Mesenchymal stem cell (in vitro differentiated cells and primary cell): ENCODE measurements at regions not wholly inside any gene's neighbourhood (a gene's known extent, or its start where the extent isn't known, plus 50 kb on each side); places are given as distances from the start of the nearest gene placed in this dataset.

ENCODE experiments used
- DNase-seq: peaks from one replicate; pipeline ENCODE4 v3.0.0-alpha.2; 2013
- H2AFZ ChIP-seq: one replicate; pipeline ENCODE4 v1.6.1; 2013; ENCODE audit warnings: low read depth, mild to moderate bottlenecking, control low read depth, inconsistent platforms, low read length, moderate library complexity
- H2AK5ac ChIP-seq: 2 replicates; pipeline ENCODE4 v1.6.1; 2013; ENCODE audit warnings: low read length, moderate library complexity, mild to moderate bottlenecking, inconsistent platforms; ENCODE audit not compliant: severe bottlenecking
- H2BK120ac ChIP-seq: one replicate; pipeline ENCODE4 v1.6.1; 2013; ENCODE audit warnings: low read depth, mild to moderate bottlenecking, inconsistent platforms, low read length, moderate library complexity
- H2BK12ac ChIP-seq, 2 experiments: one replicate each; pipeline ENCODE4 v1.6.1; 2013; ENCODE audit warnings: inconsistent platforms in 2 of 2, low read length in 2 of 2, mild to moderate bottlenecking in 2 of 2, moderate library complexity in 2 of 2, control low read depth in 1 of 2
- H2BK15ac ChIP-seq: one replicate; pipeline ENCODE4 v1.6.1; 2013; ENCODE audit warnings: mild to moderate bottlenecking, low read depth, inconsistent platforms; ENCODE audit not compliant: poor library complexity, severe bottlenecking
- H2BK5ac ChIP-seq: 2 replicates; pipeline ENCODE4 v1.6.1; 2013; ENCODE audit warnings: low read depth, mild to moderate bottlenecking, low read length, control low read depth, inconsistent platforms; ENCODE audit not compliant: poor library complexity, severe bottlenecking
- H3K14ac ChIP-seq, 2 experiments: one replicate each; pipeline ENCODE4 v1.6.1; 2013; ENCODE audit warnings: inconsistent platforms in 2 of 2, low read length in 2 of 2, control low read depth in 1 of 2, mild to moderate bottlenecking in 1 of 2, moderate library complexity in 1 of 2
- H3K18ac ChIP-seq, 2 experiments: one replicate each; pipeline ENCODE4 v1.6.1; 2013; ENCODE audit warnings: inconsistent platforms in 2 of 2, low read length in 2 of 2, control low read depth in 1 of 2, low read depth in 1 of 2, mild to moderate bottlenecking in 1 of 2
- H3K23ac ChIP-seq, 2 experiments: one replicate each; pipeline ENCODE4 v1.6.1; 2013; ENCODE audit warnings: inconsistent platforms in 2 of 2, low read length in 2 of 2, mild to moderate bottlenecking in 2 of 2, moderate library complexity in 2 of 2, control low read depth in 1 of 2
- H3K27ac ChIP-seq: 2 replicates; pipeline ENCODE4 v1.5.1; 2013; ENCODE audit warnings: mild to moderate bottlenecking, moderate library complexity, low read length, control low read depth, inconsistent platforms; ENCODE audit not compliant: poor library complexity, severe bottlenecking
- H3K27me3 ChIP-seq, 2 experiments: 2 replicates each; pipeline versions ENCODE4 v1.6.1 to v1.7.0; 2013; ENCODE audit warnings: low read length in 2 of 2, mild to moderate bottlenecking in 2 of 2, moderate library complexity in 2 of 2, control low read depth in 1 of 2, inconsistent platforms in 1 of 2; ENCODE audit not compliant: control insufficient read depth in 1 of 2, insufficient read depth in 1 of 2
- H3K36me3 ChIP-seq, 2 experiments: 2 replicates each; pipeline versions ENCODE4 v1.6.1 to v1.7.0; 2013; ENCODE audit warnings: low read length in 2 of 2, control low read depth in 1 of 2, inconsistent platforms in 1 of 2, low read depth in 1 of 2, mild to moderate bottlenecking in 1 of 2; ENCODE audit not compliant: insufficient read depth in 2 of 2, control insufficient read depth in 1 of 2
- H3K4ac ChIP-seq, 2 experiments: one replicate each; pipeline ENCODE4 v1.6.1; 2013; ENCODE audit warnings: inconsistent platforms in 2 of 2, low read length in 2 of 2, mild to moderate bottlenecking in 2 of 2, moderate library complexity in 2 of 2, control low read depth in 1 of 2, low read depth in 1 of 2
- H3K4me1 ChIP-seq: 2 replicates; pipeline ENCODE4 v1.6.1; 2013; ENCODE audit warnings: low read depth, low read length, control low read depth; ENCODE audit not compliant: control insufficient read depth, insufficient read depth
- H3K4me2 ChIP-seq: 2 replicates; pipeline ENCODE4 v1.6.1; 2013; ENCODE audit warnings: low read length, mild to moderate bottlenecking, inconsistent platforms; ENCODE audit not compliant: poor library complexity, severe bottlenecking
- H3K4me3 ChIP-seq, 2 experiments: 2 replicates each; pipeline versions ENCODE4 v1.5.1 to v1.7.0; 2013; ENCODE audit warnings: low read length in 2 of 2, mild to moderate bottlenecking in 2 of 2, control low read depth in 1 of 2, low read depth in 1 of 2; ENCODE audit not compliant: insufficient read depth in 1 of 2
- H3K79me1 ChIP-seq: replicated peaks from 2 replicates; pipeline ENCODE4 v1.6.1; 2013; ENCODE audit warnings: mild to moderate bottlenecking, control low read depth, low read length, inconsistent platforms; ENCODE audit not compliant: poor library complexity, severe bottlenecking
- H3K9ac ChIP-seq: 2 replicates; pipeline ENCODE4 v1.7.0; 2013; ENCODE audit warnings: mild to moderate bottlenecking, low read length, moderate library complexity
- H3K9me3 ChIP-seq: 2 replicates; pipeline ENCODE4 v1.7.0; 2013; ENCODE audit warnings: mild to moderate bottlenecking, low read length; ENCODE audit not compliant: control insufficient read depth
- H4K8ac ChIP-seq: one replicate; pipeline ENCODE4 v1.6.1; 2013; ENCODE audit warnings: inconsistent platforms, mild to moderate bottlenecking, low read length, moderate library complexity
- H4K91ac ChIP-seq: one replicate; pipeline ENCODE4 v1.6.1; 2013; ENCODE audit warnings: mild to moderate bottlenecking, low read length, inconsistent platforms
- WGBS: methylation state at CpG from one replicate; pipeline ENCODE4 v1.1.7; 2013; ENCODE audit warnings: mixed read lengths; 5-methylcytosine and 5-hydroxymethylcytosine counted together

GRCh38 chr2:200077210-200077650, 121.8 kb downstream of the MAIP1 start:
- no peak overlapping the region for H4K8ac ChIP-seq
- no peak overlapping the region for H3K9ac ChIP-seq
- no peak overlapping the region for H3K4me2 ChIP-seq
- peaks cover 2% of the 10 kb centered on the region for H3K4me1 ChIP-seq
- no peak overlapping the region for H2BK5ac ChIP-seq
- H2BK120ac ChIP-seq, result no peak overlapping the region
- H2AFZ ChIP-seq, result no peak overlapping the region
- peaks cover 4% of the 10 kb centered on the region for H3K9me3 ChIP-seq
- peak; percentile 89 for DNase-seq
- H3K36me3 ChIP-seq, result no peaks in the 10 kb centered on the region
- H2AK5ac ChIP-seq, result no peak overlapping the region
- H2BK15ac ChIP-seq, result no peak overlapping the region
- no peak overlapping the region for H3K14ac ChIP-seq
- peak overlapping the region; percentile 92 for H3K27ac ChIP-seq
- no peak overlapping the region for H3K4ac ChIP-seq
- no peak overlapping the region for H3K23ac ChIP-seq
- H3K79me1 ChIP-seq, result no peaks in the 10 kb centered on the region
- peaks cover 0 to 5% of the 10 kb centered on the region in 2 experiments for H3K27me3 ChIP-seq
- 0% methylated on average over 2 of the region's 5 CpGs for WGBS
- H3K18ac ChIP-seq, result no peak overlapping the region
- H4K91ac ChIP-seq, result no peak overlapping the region
- H3K4me3 ChIP-seq, result no peak overlapping the region
- no peak overlapping the region for H2BK12ac ChIP-seq

DNA sequence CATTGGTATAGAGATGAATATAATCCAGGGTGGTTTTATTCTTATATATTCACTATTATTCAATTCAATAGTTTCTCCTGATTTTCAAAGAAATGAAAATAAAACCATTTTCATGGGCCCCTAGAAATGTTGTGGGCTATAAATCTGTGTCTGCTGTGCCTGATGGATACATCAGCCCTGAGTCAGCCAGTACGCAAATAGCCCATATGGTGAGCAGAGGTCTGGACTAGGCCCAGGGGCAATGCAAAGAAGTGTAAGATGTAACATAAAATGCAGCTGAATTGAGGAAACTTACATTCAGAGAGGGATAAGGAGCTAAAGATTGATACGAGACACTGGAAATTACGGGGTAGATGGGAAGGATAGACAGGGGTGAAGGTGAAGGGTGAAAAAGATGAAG, 122.5 kb downstream of the MAIP1 start:
- no peak overlapping the region for H3K9ac ChIP-seq
- no peak overlapping the region for H3K23ac ChIP-seq
- peak overlapping the region; percentile 7 to 72 for H2BK12ac ChIP-seq
- H3K9me3 ChIP-seq, result peaks cover 4% of the 10 kb centered on the region
- peak overlapping the region; percentile 26 for H2AK5ac ChIP-seq
- peaks cover 2% of the 10 kb centered on the region for H3K4me1 ChIP-seq
- H3K27me3 ChIP-seq, result peaks cover 0 to 5% of the 10 kb centered on the region in 2 experiments
- H2AFZ ChIP-seq, result no peak overlapping the region
- H3K79me1 ChIP-seq, result no peaks in the 10 kb centered on the region
- no peak overlapping the region for H2BK15ac ChIP-seq
- H2BK5ac ChIP-seq, result no peak overlapping the region
- peak overlapping the region in 1 of 2 experiments; percentile 46 for H3K4ac ChIP-seq
- peak; percentile 70 for DNase-seq
- peak overlapping the region; percentile 46 to 91 for H3K18ac ChIP-seq
- H3K4me3 ChIP-seq, result no peak overlapping the region
- peak overlapping the region; percentile 92 for H3K27ac ChIP-seq
- H4K8ac ChIP-seq, result peak overlapping the region; percentile 75
- 19% methylated on average over 3 of the region's 3 CpGs for WGBS
- H3K14ac ChIP-seq, result no peak overlapping the region
- H3K4me2 ChIP-seq, result no peak overlapping the region
- H2BK120ac ChIP-seq, result peak overlapping the region; percentile 83
- peak overlapping the region; percentile 85 for H4K91ac ChIP-seq
- H3K36me3 ChIP-seq, result no peaks in the 10 kb centered on the region

DNA sequence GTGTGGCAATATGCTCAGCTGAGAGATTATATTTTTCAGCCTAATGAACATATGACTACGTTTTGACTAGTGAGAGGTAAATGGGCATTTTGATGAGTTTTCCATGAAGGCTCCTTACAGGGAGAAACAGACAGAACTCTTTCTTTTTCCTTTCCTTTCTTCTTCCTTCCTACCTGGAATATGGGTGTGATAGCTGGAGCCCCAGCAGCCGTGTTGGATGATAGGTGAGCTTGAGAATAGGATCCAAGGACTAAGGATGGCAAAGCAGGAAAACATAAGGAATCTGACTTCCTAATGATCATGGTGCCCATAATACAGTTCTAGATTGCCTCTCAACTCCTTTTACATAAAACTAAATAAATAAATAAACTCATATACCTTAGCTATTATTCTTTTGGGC, 124.0 kb downstream of the MAIP1 start:
- no peak overlapping the region for H2BK12ac ChIP-seq
- WGBS, result 100% methylated on average over 1 of the region's 2 CpGs
- no peak overlapping the region for H3K18ac ChIP-seq
- H3K23ac ChIP-seq, result no peak overlapping the region
- no peak overlapping the region for H3K27ac ChIP-seq
- H4K8ac ChIP-seq, result no peak overlapping the region
- no peak overlapping the region for H3K4me2 ChIP-seq
- H3K27me3 ChIP-seq, result peaks cover 0 to 8% of the 10 kb centered on the region in 2 experiments
- H3K79me1 ChIP-seq, result no peaks in the 10 kb centered on the region
- H2AK5ac ChIP-seq, result no peak overlapping the region
- H3K9ac ChIP-seq, result no peak overlapping the region
- H2BK15ac ChIP-seq, result no peak overlapping the region
- no peak overlapping the region for H2AFZ ChIP-seq
- H3K36me3 ChIP-seq, result no peaks in the 10 kb centered on the region
- no peak overlapping the region for H3K4me3 ChIP-seq
- H4K91ac ChIP-seq, result no peak overlapping the region
- no peak overlapping the region for H2BK5ac ChIP-seq
- peaks cover 4% of the 10 kb centered on the region for H3K9me3 ChIP-seq
- H3K4ac ChIP-seq, result no peak overlapping the region
- H3K4me1 ChIP-seq, result peaks cover 2% of the 10 kb centered on the region
- H2BK120ac ChIP-seq, result no peak overlapping the region
- DNase-seq, result no peak
- no peak overlapping the region for H3K14ac ChIP-seq

GRCh38 chr2:200081236-200081635, 125.9 kb downstream of the MAIP1 start:
- no peak overlapping the region for H2AK5ac ChIP-seq
- H4K8ac ChIP-seq, result no peak overlapping the region
- H3K79me1 ChIP-seq, result no peaks in the 10 kb centered on the region
- no peak overlapping the region for H2AFZ ChIP-seq
- peaks cover 0 to 8% of the 10 kb centered on the region in 2 experiments for H3K27me3 ChIP-seq
- H2BK120ac ChIP-seq, result no peak overlapping the region
- H3K36me3 ChIP-seq, result no peaks in the 10 kb centered on the region
- H3K9me3 ChIP-seq, result peaks cover 4% of the 10 kb centered on the region
- H3K4me2 ChIP-seq, result no peak overlapping the region
- H4K91ac ChIP-seq, result no peak overlapping the region
- H3K23ac ChIP-seq, result no peak overlapping the region
- no peak overlapping the region for H2BK12ac ChIP-seq
- WGBS, result 86% methylated on average over 8 of the region's 8 CpGs
- H2BK5ac ChIP-seq, result no peak overlapping the region
- H3K9ac ChIP-seq, result no peak overlapping the region
- no peak overlapping the region for H3K4ac ChIP-seq
- no peak for DNase-seq
- H3K4me3 ChIP-seq, result no peak overlapping the region
- no peak overlapping the region for H2BK15ac ChIP-seq
- peak overlapping the region; percentile 38 for H3K27ac ChIP-seq
- no peak overlapping the region for H3K18ac ChIP-seq
- no peak overlapping the region for H3K14ac ChIP-seq
- H3K4me1 ChIP-seq, result peaks cover 2% of the 10 kb centered on the region
